Ovary (tissue), 7 donors: ENCODE measurements at regions not wholly inside any gene's neighbourhood (a gene's known extent, or its start where the extent isn't known, plus 50 kb on each side); places are given as distances from the start of the nearest gene placed in this dataset.

Experiments
- DNase-seq, 5 donors: peaks; one replicate each; pipeline ENCODE4 v3.0.0-alpha.2; 2019 to 2020
- H3K27ac ChIP-seq, 2 donors: fragments of 200-600 bp; one replicate each; pipeline versions ENCODE4 v1.5.1 to v1.8.0; 2019 to 2022
- H3K27me3 ChIP-seq: fragments of 200-600 bp; one replicate; pipeline ENCODE4 v1.8.0; 2022
- H3K36me3 ChIP-seq: fragments of 200-600 bp; sonication (generic); one replicate; pipeline ENCODE4 v1.5.1; 2019
- H3K4me1 ChIP-seq: one replicate; pipeline ENCODE4 v1.8.1; 2013; ENCODE audit warnings: mild to moderate bottlenecking, moderate library complexity; ENCODE audit not compliant: insufficient read depth
- H3K4me3 ChIP-seq: fragments of 200-600 bp; sonication (generic); one replicate; pipeline ENCODE4 v1.5.1; 2017
- H3K9me3 ChIP-seq, 2 donors: fragments of 200-600 bp in 1 of 2; sonication (generic) in 1 of 2; one replicate each; pipeline versions ENCODE4 v1.5.1 to v1.8.1; 2013 to 2019; ENCODE audit warnings: mild to moderate bottlenecking in 1 of 2, moderate library complexity in 1 of 2
- EP300 ChIP-seq: sonication (generic); formaldehyde crosslinking; IDR thresholded peaks from one replicate; pipeline ENCODE4 v1.6.1; 2017; ENCODE audit warnings: antibody characterized with exemption
- POLR2A ChIP-seq: fragments of 450-650 bp; IDR thresholded peaks from one replicate; pipeline ENCODE4 v1.6.1; 2017; ENCODE audit warnings: antibody characterized with exemption, mild to moderate bottlenecking, moderate library complexity
- WGBS, 3 donors: extraction: QIAGEN DNeasy Blood & Tissue Kit in 1 of 3; methylation state at CpG; one replicate each; pipeline versions ENCODE4 v1.1.5 to v1.1.7; 2013 to 2017; 5-methylcytosine and 5-hydroxymethylcytosine counted together
- intact Hi-C, 4 donors: fragments of 100-400 bp; cut with DNase I; formaldehyde crosslinking; loops; one replicate each; pipeline versions ENCODE4 v1.11.0 to v1.15.1; 2022 to 2023
- TF ChIP-seq, protein P1 (sequence below), 3 donors: fragments of 450-650 bp in 2 of 3; fragments of 200-600 bp in 1 of 3; IDR thresholded peaks; one replicate each; pipeline versions ENCODE4 v1.5.1 to v1.8.0; 2016 to 2022; ENCODE audit warnings: antibody characterized with exemption in 3 of 3, mild to moderate bottlenecking in 1 of 3
- donor health status: DM: no; HTN: no; CAD: no; lungs with moderate emphysema.
- donor health status: DM: no; HTN: no; CAD: no.
- donor health status: Bipolar disorder and iron deficiency.
- donor health status: DM: no; HTN: no; CAD: no.
- donor health status: DM: yes; HTN: yes; CAD: no.

DNA sequence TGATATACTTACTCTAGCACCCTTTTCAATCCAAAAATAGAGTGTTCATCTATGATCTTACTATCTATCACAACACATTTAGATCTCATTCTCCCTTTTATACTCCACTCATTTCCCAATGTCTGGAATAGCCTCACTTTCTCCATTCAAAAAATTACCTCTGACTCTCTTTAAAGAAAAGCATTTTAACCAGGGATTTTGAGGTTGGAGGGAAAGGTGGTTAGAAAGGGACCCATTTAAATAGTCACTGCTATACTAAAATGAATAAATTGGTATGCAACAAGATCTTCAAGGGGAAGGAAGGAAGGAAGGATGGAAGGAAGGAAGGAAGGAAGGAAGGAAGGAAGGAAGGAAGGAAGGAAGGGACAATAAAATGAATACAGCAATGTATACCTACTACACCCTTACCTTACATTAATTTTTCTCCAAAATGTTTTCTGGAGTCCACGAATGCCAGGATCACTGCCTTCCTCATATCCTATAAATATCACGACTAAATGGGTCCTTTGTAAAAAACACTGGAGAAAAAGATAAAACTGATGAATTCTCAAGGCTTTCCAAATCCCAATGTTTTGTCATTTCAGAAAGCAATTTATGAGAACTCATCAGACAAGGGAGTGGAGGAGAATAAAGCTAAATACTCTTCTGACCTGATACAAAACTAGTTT is 202.7 kb downstream of the ZEB2 start:
- Histone ChIP-seq H3K9me3 (no peaks in the 10 kb centered on the region), H3K27ac (no peak overlapping the region), H3K4me3 (no peak overlapping the region), H3K36me3 (no peaks in the 10 kb centered on the region), H3K27me3 (no peaks in the 10 kb centered on the region), H3K4me1 (peaks cover 2% of the 10 kb centered on the region)
- intact Hi-C loops, result no loop called here
- WGBS, 3 donors, result 81 to 90% (median 89%) methylated on average over 2 of the region's 2 CpGs
- DNase-seq, result no peak
- TF ChIP-seq EP300 (no peak), POLR2A (no peak)
- TF ChIP-seq, protein P1, sequence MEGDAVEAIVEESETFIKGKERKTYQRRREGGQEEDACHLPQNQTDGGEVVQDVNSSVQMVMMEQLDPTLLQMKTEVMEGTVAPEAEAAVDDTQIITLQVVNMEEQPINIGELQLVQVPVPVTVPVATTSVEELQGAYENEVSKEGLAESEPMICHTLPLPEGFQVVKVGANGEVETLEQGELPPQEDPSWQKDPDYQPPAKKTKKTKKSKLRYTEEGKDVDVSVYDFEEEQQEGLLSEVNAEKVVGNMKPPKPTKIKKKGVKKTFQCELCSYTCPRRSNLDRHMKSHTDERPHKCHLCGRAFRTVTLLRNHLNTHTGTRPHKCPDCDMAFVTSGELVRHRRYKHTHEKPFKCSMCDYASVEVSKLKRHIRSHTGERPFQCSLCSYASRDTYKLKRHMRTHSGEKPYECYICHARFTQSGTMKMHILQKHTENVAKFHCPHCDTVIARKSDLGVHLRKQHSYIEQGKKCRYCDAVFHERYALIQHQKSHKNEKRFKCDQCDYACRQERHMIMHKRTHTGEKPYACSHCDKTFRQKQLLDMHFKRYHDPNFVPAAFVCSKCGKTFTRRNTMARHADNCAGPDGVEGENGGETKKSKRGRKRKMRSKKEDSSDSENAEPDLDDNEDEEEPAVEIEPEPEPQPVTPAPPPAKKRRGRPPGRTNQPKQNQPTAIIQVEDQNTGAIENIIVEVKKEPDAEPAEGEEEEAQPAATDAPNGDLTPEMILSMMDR (IDR thresholded peaks at IDR 0.05), result no peak

GRCh38 chr2:144310889-144311608 is 208.9 kb downstream of the ZEB2 start:
- Histone ChIP-seq H3K27ac (no peak overlapping the region), H3K9me3 (no peaks in the 10 kb centered on the region), H3K4me1 (no peaks in the 10 kb centered on the region), H3K27me3 (no peaks in the 10 kb centered on the region), H3K4me3 (no peak overlapping the region), H3K36me3 (no peaks in the 10 kb centered on the region)
- DNase-seq, result no peak
- intact Hi-C loops, result no loop called here
- WGBS, 3 donors, result 90 to 94% (median 92%) methylated on average over 4 of the region's 4 CpGs
- TF ChIP-seq POLR2A (no peak), EP300 (no peak)
- TF ChIP-seq, protein P1 (IDR thresholded peaks at IDR 0.05), result no peak

DNA sequence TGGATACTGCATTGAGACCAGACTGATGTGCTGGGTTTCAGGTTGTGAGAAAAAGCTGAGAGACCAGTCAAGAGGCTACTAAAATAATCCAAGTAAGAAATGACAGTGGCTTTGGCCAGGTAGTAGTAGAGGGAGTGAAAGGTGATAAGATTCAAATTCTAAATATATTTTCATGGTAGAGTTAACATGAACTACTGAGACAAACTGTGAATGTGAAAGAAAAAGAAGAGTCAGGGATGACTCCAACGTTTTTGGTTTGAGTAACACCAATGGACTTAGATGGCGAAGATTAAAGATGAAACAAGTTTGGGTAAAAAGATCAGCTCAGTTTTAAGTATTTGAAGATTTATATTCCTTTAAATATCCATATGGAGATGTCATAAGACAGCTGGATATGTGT is 209.4 kb downstream of the ZEB2 start:
- Histone ChIP-seq H3K36me3 (no peaks in the 10 kb centered on the region), H3K4me3 (no peak overlapping the region), H3K9me3 (no peaks in the 10 kb centered on the region), H3K27me3 (no peaks in the 10 kb centered on the region), H3K27ac (no peak overlapping the region), H3K4me1 (no peaks in the 10 kb centered on the region)
- TF ChIP-seq, protein P1 (IDR thresholded peaks at IDR 0.05), result no peak
- TF ChIP-seq POLR2A (no peak), EP300 (no peak)
- WGBS, 3 donors, result 64 to 80% (median 73%) methylated on average over 2 of the region's 2 CpGs
- no peak for DNase-seq
- intact Hi-C loops, result no loop called here

GRCh38 chr2:144307711-144308110 is 212.2 kb downstream of the ZEB2 start:
- no peaks in the 10 kb centered on the region for H3K27me3 ChIP-seq
- intact Hi-C loops, result no loop called here
- WGBS, 3 donors, result 95 to 99% (median 97%) methylated on average over 2 of the region's 2 CpGs

More at GRCh38 chr2:144307711-144308110, 212.2 kb downstream of the ZEB2 start:
- no peak for DNase-seq
- Histone ChIP-seq H3K27ac (no peak overlapping the region), H3K4me1 (no peaks in the 10 kb centered on the region), H3K9me3 (no peaks in the 10 kb centered on the region), H3K36me3 (no peaks in the 10 kb centered on the region), H3K4me3 (no peak overlapping the region)
- TF ChIP-seq EP300, result no peak
- no peak for TF ChIP-seq POLR2A
- TF ChIP-seq, protein P1 (IDR thresholded peaks at IDR 0.05), result no peak
